IPS-15b (cell line): ENCODE measurements at regions not wholly inside any gene's neighbourhood (a gene's known extent, or its start where the extent isn't known, plus 50 kb on each side); places are given as distances from the start of the nearest gene placed in this dataset.
"Not testable (repeated sequence)": the region's sequence is repeated elsewhere in the genome, so short reads cannot be mapped to it uniquely, and the experiment has no call there.

Source experiments
- H3K27me3 ChIP-seq: one replicate; pipeline ENCODE4 v1.6.1; 2013; ENCODE audit warnings: low read length; ENCODE audit not compliant: control insufficient read depth, insufficient read depth
- H3K36me3 ChIP-seq: one replicate; pipeline ENCODE4 v1.6.1; 2013; ENCODE audit warnings: low read length; ENCODE audit not compliant: control insufficient read depth, insufficient read depth
- H3K4me1 ChIP-seq: one replicate; pipeline ENCODE4 v1.6.1; 2013; ENCODE audit warnings: mild to moderate bottlenecking, low read length; ENCODE audit not compliant: control insufficient read depth, insufficient read depth
- H3K4me3 ChIP-seq: one replicate; pipeline ENCODE4 v1.5.1; 2013; ENCODE audit warnings: low read depth, low read length
- H3K9ac ChIP-seq: one replicate; pipeline ENCODE4 v1.6.1; 2013; ENCODE audit warnings: low read depth, mild to moderate bottlenecking, low read length
- H3K9me3 ChIP-seq: one replicate; pipeline ENCODE4 v1.6.1; 2013; ENCODE audit warnings: mild to moderate bottlenecking, low read length; ENCODE audit not compliant: control insufficient read depth, insufficient read depth

DNA sequence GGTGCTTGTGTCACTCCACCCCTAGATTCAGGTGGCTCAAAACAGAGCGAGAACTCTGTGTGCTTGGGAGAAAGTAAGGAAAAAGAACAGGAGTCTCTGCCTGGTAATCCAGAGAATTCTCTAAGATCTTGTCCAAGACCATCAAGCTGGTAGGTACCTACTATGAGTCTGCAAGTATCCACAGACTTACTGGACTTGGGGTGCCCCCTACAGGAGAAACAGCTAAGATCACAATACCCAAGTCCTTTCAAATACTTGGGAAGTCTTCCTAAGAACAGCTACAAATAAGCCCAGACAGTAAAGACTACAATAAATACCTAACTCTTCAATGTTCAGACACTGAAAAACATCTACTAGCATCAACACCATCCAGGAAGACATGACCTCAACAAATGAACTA is 1143.6 kb upstream of the ACVR2A start:
- Histone ChIP-seq H3K27me3 (no peaks in the 10 kb centered on the region), H3K36me3 (no peaks in the 10 kb centered on the region), H3K4me3 (no peak overlapping the region), H3K4me1 (no peaks in the 10 kb centered on the region), H3K9ac (no peak overlapping the region), H3K9me3 (peaks cover 12% of the 10 kb centered on the region)

DNA sequence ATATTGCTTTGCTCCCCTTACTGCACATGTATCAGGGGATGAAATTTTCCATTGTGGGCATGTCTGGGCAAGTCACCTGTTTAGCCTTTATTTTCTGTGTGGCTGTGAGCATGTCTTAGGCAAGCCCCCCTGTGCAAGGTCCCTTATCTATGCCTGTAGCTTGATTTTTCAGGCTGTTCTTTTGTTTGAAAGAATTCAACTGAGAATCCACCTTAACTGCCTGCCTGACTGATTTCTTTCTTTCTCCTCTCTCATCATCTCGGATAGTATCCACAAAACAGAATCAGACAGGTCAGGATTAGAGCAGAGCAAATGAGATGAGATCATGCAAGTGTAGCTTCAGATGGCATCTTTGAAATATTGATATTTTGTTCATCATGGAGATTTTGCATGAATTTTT is 1147.5 kb upstream of the ACVR2A start:
- H3K4me1 ChIP-seq, result peaks cover 7% of the 10 kb centered on the region

DNA sequence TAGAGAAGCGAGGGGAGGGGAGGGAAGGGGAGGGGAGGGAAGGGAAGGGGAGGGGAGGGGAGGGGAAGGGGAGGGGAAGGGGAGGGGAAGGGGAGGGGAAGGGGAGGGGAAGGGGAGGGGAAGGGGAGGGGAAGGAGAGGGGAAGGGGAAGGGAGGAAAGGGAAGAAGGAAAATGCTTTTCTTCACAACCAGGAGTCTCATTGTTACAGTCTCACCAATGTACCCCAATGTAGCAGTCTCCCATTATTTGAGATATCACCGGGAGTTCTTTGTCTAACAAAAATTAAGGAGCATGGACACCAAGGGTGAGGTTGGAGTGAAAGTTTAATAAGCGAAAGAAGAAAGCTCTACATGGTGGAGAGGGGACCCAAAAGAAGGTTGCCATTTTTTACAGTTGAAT is 1148.0 kb upstream of the ACVR2A start:
- not testable (repeated sequence) for H3K9ac ChIP-seq, H3K4me3 ChIP-seq, H3K4me1 ChIP-seq

More for the DNA sequence above, 1147.5 kb upstream of the ACVR2A start:
- Histone ChIP-seq H3K27me3 (no peaks in the 10 kb centered on the region), H3K9me3 (peaks cover 12% of the 10 kb centered on the region), H3K4me3 (no peak overlapping the region), H3K9ac (no peak overlapping the region), H3K36me3 (no peaks in the 10 kb centered on the region)

DNA sequence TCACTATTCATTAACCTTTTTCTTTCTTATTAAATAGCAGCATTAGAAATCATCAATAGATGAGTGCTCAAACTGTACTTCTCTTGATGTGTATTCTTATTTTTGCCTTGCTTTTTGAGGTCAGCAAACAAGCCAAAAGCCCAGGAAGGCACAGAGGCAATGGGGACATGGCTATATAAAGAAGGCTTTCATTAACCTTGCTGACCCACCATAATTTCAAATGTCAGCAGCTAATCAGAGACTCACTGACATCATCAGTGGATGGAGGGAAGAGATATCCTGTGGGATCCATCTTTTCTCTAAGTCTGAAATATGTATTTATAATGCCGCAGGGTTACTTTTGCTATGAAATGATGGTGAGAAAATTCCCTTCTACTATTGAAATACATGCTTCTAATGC is 1162.8 kb upstream of the ACVR2A start:
- Histone ChIP-seq H3K9me3 (no peaks in the 10 kb centered on the region), H3K4me1 (no peaks in the 10 kb centered on the region), H3K27me3 (no peaks in the 10 kb centered on the region), H3K36me3 (no peaks in the 10 kb centered on the region), H3K4me3 (no peak overlapping the region), H3K9ac (no peak overlapping the region)

More for the DNA sequence above, 1148.0 kb upstream of the ACVR2A start:
- H3K36me3 ChIP-seq, H3K27me3 ChIP-seq: not testable (repeated sequence)
- peaks cover 12% of the 10 kb centered on the region for H3K9me3 ChIP-seq

DNA sequence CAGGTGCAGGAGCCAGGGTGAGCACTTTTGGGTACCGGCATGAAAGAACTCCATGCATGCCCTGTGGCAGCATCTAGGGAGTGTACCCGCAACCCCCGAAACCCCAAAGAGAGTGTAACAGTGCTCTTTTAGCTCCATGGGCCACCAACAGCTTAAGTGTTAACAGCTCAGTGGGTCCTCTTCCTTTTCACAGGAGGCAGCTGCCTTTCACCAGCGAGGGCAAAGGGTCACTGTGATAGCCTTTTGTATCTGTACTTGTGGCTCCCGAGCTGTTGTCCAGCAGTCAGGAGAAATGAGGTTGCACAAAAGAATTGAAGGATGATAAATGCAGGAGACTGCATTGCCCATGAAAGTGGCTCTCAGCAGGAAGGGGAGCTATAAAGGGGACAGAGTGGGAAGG is 1166.3 kb upstream of the ACVR2A start:
- no peak overlapping the region for H3K4me3 ChIP-seq
- H3K4me1 ChIP-seq, result peaks cover 3% of the 10 kb centered on the region
- H3K36me3 ChIP-seq, result no peaks in the 10 kb centered on the region
- H3K27me3 ChIP-seq, result no peaks in the 10 kb centered on the region
- H3K9me3 ChIP-seq, result no peaks in the 10 kb centered on the region
- no peak overlapping the region for H3K9ac ChIP-seq

DNA sequence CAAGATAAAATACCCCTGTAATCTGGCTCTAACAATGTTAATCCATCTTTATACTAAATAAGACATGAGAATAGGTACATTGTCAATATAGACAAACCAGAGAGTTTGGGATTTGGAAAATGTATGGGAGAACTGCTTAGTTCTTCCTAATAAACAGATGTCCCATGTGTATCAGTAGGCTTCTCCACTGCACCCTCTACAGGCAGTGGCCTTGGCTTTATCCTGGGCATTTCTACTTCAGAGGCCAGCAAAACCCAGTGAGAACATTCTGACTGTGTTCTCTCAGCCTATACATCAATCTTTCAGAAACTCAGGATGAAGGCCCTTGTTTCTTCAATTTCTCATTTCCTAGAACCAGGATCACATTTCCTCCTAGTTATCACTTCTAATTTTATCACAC is 1167.5 kb upstream of the ACVR2A start:
- Histone ChIP-seq H3K9ac (no peak overlapping the region), H3K36me3 (no peaks in the 10 kb centered on the region), H3K4me1 (peaks cover 3% of the 10 kb centered on the region), H3K4me3 (no peak overlapping the region), H3K9me3 (no peaks in the 10 kb centered on the region), H3K27me3 (no peaks in the 10 kb centered on the region)

DNA sequence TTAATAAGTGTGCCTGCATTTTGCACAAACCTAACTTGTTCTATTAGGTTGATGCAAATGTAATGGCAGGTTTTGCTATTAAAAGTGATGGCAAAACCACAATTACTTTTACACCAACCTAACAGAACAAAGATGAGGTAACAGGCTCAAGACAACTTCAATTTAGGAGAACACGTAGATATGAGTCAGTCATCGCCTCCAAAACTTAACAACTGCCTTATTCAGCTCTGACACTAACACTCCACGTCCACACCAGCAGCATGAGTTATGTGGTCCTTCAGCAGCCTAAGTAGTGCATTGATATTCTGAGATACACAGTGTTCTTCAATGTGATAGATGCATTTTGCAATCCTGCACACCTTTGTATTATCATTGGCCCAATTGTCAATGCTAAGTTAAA is 1175.1 kb upstream of the ACVR2A start:
- no peaks in the 10 kb centered on the region for H3K36me3 ChIP-seq
- no peaks in the 10 kb centered on the region for H3K9me3 ChIP-seq
- H3K4me3 ChIP-seq, result no peak overlapping the region
- peaks cover 3% of the 10 kb centered on the region for H3K4me1 ChIP-seq
- H3K27me3 ChIP-seq, result no peaks in the 10 kb centered on the region
- H3K9ac ChIP-seq, result no peak overlapping the region

DNA sequence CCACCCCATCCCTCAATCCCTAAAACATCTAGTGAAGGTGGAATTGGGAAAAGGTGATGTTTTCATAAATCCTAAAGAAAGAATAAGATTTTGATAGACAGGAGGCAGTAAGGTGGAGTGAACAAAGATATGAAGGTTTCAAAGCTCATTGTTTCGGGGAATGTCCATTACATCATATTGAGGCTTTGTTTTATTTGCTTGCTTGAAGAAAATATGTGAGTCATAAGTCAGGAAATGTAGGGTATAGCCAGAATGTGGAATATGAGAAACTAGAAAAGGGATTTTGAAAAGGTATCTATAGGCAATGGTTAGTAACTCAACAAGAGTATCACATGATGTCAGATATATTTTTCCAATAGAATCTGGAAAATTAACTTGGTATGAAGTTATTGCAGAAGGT is 1178.5 kb upstream of the ACVR2A start:
- peaks cover under 1% of the 10 kb centered on the region for H3K4me1 ChIP-seq
- no peaks in the 10 kb centered on the region for H3K36me3 ChIP-seq
- no peaks in the 10 kb centered on the region for H3K9me3 ChIP-seq
- no peaks in the 10 kb centered on the region for H3K27me3 ChIP-seq
- no peak overlapping the region for H3K4me3 ChIP-seq
- H3K9ac ChIP-seq, result no peak overlapping the region

DNA sequence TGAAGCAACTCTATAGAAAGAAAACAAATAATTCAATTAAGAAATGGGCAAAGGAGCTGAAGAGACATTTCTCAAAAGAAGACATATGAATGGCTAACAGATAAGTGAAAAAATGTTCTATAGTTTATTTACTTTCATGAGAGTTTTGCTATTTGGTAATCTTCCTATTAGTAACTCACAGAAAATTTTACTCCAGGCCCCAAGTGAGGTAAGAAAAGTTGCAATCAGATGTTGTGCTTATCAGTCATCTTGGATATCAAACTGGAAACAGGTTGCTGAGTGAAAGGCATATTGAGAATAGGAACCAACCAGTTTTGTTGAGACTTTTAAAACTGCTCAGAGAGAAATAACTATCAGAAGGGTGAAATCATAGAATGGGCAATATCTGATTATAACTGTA is 1179.0 kb upstream of the ACVR2A start:
- Histone ChIP-seq H3K9me3 (no peaks in the 10 kb centered on the region), H3K4me1 (peaks cover 6% of the 10 kb centered on the region), H3K36me3 (no peaks in the 10 kb centered on the region), H3K9ac (no peak overlapping the region), H3K27me3 (no peaks in the 10 kb centered on the region), H3K4me3 (no peak overlapping the region)

DNA sequence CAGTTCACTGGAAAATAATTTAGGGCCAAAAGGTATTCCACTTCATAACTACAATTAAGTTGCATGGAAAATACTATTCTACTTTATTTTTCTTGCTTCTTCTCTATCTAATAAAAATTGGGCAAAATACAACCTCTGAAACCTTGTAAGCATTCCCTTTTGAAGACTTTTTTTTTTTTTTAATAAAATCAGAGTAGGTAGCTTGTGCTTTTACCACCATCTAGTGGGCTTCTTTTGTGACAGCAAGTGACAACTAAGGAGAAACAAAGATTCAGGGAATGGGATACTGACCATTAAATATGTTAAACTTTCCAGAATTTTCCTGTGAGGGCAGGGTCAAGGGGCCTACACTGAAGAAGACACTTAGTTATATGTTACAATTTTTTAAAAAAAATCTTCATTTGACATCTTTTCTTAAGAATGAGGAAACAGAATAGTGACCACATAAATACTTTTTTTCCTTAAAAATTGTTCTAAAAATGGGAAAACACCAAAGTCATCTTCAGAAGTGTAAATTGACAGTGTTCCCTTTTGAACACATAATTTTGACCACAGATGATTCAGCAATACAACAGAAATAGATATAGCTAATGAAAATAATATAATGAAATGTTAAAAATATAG is 1183.2 kb upstream of the ACVR2A start:
- Histone ChIP-seq H3K9me3 (peaks cover 3% of the 10 kb centered on the region), H3K4me1 (peaks cover 7% of the 10 kb centered on the region), H3K36me3 (no peaks in the 10 kb centered on the region), H3K9ac (no peak overlapping the region), H3K4me3 (no peak overlapping the region), H3K27me3 (no peaks in the 10 kb centered on the region)

DNA sequence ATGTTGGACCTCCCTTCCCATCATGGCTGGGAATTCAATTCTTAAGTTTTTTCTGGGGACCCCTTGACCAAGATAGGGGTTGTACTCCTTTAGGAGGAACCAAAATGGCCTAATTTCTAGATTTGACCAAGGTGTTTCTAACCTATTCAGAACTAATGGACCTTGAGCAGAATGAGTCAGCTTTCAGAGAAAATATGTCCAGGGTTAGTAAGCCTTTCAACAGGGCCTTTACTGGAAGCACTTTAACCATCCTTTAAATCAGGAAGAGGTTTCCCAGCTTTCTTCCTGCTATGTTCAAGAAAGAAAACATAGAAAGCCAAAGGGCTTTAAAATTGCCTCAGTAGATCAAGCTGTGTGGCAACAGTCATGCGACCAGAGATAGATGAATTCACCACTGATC is 1184.9 kb upstream of the ACVR2A start:
- no peak overlapping the region for H3K4me3 ChIP-seq
- peaks cover 3% of the 10 kb centered on the region for H3K9me3 ChIP-seq
- H3K36me3 ChIP-seq, result no peaks in the 10 kb centered on the region
- H3K27me3 ChIP-seq, result no peaks in the 10 kb centered on the region
- no peak overlapping the region for H3K9ac ChIP-seq
- H3K4me1 ChIP-seq, result peaks cover 7% of the 10 kb centered on the region

DNA sequence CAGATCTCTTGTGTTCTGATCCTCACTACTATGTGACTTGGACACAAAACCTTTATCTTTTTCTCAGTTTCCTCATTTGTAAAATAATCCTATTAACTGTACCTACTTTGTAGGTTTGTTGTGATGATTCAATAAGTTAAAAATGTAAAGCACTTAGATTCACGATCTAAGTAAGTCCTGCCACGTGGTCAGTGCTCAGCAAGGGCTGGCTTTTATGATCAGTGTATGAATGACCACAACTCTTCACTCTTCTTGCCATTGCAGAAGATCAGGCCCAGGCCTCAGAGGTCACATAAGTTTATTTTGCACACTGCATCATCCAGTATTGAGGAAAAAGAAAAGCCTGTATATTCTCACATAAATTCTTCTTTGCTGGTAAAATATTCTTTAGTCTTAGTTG is 1192.5 kb upstream of the ACVR2A start:
- H3K36me3 ChIP-seq, result no peaks in the 10 kb centered on the region
- H3K9ac ChIP-seq, result no peak overlapping the region
- H3K4me3 ChIP-seq, result no peak overlapping the region
- peaks cover 3% of the 10 kb centered on the region for H3K9me3 ChIP-seq
- no peaks in the 10 kb centered on the region for H3K4me1 ChIP-seq
- no peaks in the 10 kb centered on the region for H3K27me3 ChIP-seq
